Keratinocyte (primary cell): ENCODE measurements at regions not wholly inside any gene's neighbourhood (a gene's known extent, or its start where the extent isn't known, plus 50 kb on each side); places are given as distances from the start of the nearest gene placed in this dataset.

Experiments
- DNase-seq: peaks from one replicate; pipeline ENCODE4 v3.0.0-alpha.2; 2011; ENCODE audit warnings: low read depth, missing footprints, low spot score
- FAIRE-seq: peaks from 2 replicates; lab custom pipeline; 2011; peaks lifted over from hg19 to GRCh38; lab: Jason Lieb, UNC
- H2AFZ ChIP-seq: 2 replicates; pipeline ENCODE4 v1.6.0; 2012; ENCODE audit warnings: low read length, control low read depth, inconsistent platforms; ENCODE audit not compliant: control insufficient read depth
- H3K27ac ChIP-seq: 2 replicates; pipeline ENCODE4 v1.5.1; 2011; ENCODE audit warnings: low read length; ENCODE audit not compliant: control insufficient read depth, insufficient read depth
- H3K27me3 ChIP-seq: 3 replicates; pipeline ENCODE4 v1.6.0; 2011; ENCODE audit warnings: low read length; ENCODE audit not compliant: control insufficient read depth, insufficient read depth; ENCODE audit errors: extremely low read depth
- H3K36me3 ChIP-seq, 2 experiments: 2 replicates in 1 of 2; 3 replicates in 1 of 2; pipeline ENCODE4 v1.5.1; 2011; ENCODE audit warnings: low read length in 2 of 2, mild to moderate bottlenecking in 1 of 2; ENCODE audit not compliant: control insufficient read depth in 2 of 2, insufficient read depth in 2 of 2; ENCODE audit errors: extremely low read depth in 1 of 2
- H3K4me1 ChIP-seq: 3 replicates; pipeline ENCODE4 v1.5.1; 2011; ENCODE audit warnings: low read length; ENCODE audit not compliant: control insufficient read depth, insufficient read depth; ENCODE audit errors: extremely low read depth
- H3K4me2 ChIP-seq: 3 replicates; pipeline ENCODE4 v1.6.0; 2011; ENCODE audit warnings: low read depth, low read length; ENCODE audit not compliant: control insufficient read depth, insufficient read depth; ENCODE audit errors: extremely low read depth
- H3K4me3 ChIP-seq, 3 experiments: fragments of 200-600 bp in 1 of 3; sonication (generic) in 1 of 3; 2 replicates in 2 of 3; 3 replicates in 1 of 3; pipeline ENCODE4 v1.5.1; 2011 to 2016; ENCODE audit warnings: low read length in 3 of 3, mild to moderate bottlenecking in 3 of 3, control low read depth in 2 of 3, inconsistent platforms in 1 of 3, low read depth in 1 of 3, mixed read lengths in 1 of 3, mixed run types in 1 of 3, moderate library complexity in 1 of 3; ENCODE audit not compliant: control insufficient read depth in 2 of 3, insufficient read depth in 2 of 3; ENCODE audit errors: extremely low read depth in 1 of 3
- H3K79me2 ChIP-seq: 2 replicates; pipeline ENCODE4 v1.6.0; 2012; ENCODE audit warnings: low read length; ENCODE audit not compliant: control insufficient read depth, insufficient read depth
- H3K9ac ChIP-seq: 3 replicates; pipeline ENCODE4 v1.6.0; 2011; ENCODE audit warnings: low read length; ENCODE audit not compliant: control insufficient read depth, insufficient read depth; ENCODE audit errors: extremely low read depth
- H3K9me1 ChIP-seq: 3 replicates; pipeline ENCODE4 v1.6.0; 2011; ENCODE audit warnings: low read length; ENCODE audit not compliant: control insufficient read depth, insufficient read depth; ENCODE audit errors: extremely low read depth
- H3K9me3 ChIP-seq: 2 replicates; pipeline ENCODE4 v1.5.1; 2012; ENCODE audit warnings: low read depth, low read length; ENCODE audit not compliant: control insufficient read depth
- H4K20me1 ChIP-seq: 3 replicates; pipeline ENCODE4 v1.6.0; 2011; ENCODE audit warnings: low read length; ENCODE audit not compliant: control insufficient read depth, insufficient read depth; ENCODE audit errors: extremely low read depth
- EZH2 ChIP-seq: IDR thresholded peaks from one replicate; pipeline ENCODE4 v1.6.1; 2012; ENCODE audit warnings: inconsistent platforms, mild to moderate bottlenecking, low read length, moderate library complexity
- dilution Hi-C: fragments of 300-500 bp; cut with MboI; formaldehyde crosslinking; loops from one replicate; pipeline ENCODE4 v1.7.0; 2020; ENCODE audit warnings: low sequenced_read_pairs; ENCODE audit not compliant: extremely low pct_ligation_motif_present
- TF ChIP-seq, protein P1 (sequence below), 3 experiments: IDR thresholded peaks in 1 of 3; conservative IDR thresholded peaks in 1 of 3; optimal IDR thresholded peaks in 1 of 3; 2 replicates in 2 of 3; 3 replicates in 1 of 3; pipeline versions ENCODE3 to v1.5.1; 2011; ENCODE audit warnings: low read length in 3 of 3, mild to moderate bottlenecking in 3 of 3, moderate library complexity in 2 of 3, control low read depth in 1 of 3, inconsistent platforms in 1 of 3; ENCODE audit not compliant: insufficient read depth in 2 of 3; ENCODE audit errors: extremely low read depth in 1 of 3

- dilution Hi-C loops = no loop called here
- TF ChIP-seq EZH2 = no peak
- TF ChIP-seq, protein P1, sequence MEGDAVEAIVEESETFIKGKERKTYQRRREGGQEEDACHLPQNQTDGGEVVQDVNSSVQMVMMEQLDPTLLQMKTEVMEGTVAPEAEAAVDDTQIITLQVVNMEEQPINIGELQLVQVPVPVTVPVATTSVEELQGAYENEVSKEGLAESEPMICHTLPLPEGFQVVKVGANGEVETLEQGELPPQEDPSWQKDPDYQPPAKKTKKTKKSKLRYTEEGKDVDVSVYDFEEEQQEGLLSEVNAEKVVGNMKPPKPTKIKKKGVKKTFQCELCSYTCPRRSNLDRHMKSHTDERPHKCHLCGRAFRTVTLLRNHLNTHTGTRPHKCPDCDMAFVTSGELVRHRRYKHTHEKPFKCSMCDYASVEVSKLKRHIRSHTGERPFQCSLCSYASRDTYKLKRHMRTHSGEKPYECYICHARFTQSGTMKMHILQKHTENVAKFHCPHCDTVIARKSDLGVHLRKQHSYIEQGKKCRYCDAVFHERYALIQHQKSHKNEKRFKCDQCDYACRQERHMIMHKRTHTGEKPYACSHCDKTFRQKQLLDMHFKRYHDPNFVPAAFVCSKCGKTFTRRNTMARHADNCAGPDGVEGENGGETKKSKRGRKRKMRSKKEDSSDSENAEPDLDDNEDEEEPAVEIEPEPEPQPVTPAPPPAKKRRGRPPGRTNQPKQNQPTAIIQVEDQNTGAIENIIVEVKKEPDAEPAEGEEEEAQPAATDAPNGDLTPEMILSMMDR (optimal IDR thresholded peaks at IDR 0.05 in 1 of 3, IDR thresholded peaks at IDR 0.05 in 1 of 3, conservative IDR thresholded peaks at IDR 0.05 in 1 of 3; ENCODE audit: extremely low read depth in 1 of 3, insufficient read depth in 2 of 3, low read length in 3 of 3) = no peak
- DNase-seq = no peak
- Histone ChIP-seq H3K4me1 (no peaks in the 10 kb centered on the region), H2AFZ (no peak overlapping the region), H3K36me3 (no peaks in the 10 kb centered on the region), H3K79me2 (no peaks in the 10 kb centered on the region), H3K27me3 (no peaks in the 10 kb centered on the region), H3K4me3 (no peak overlapping the region), H4K20me1 (no peaks in the 10 kb centered on the region), H3K9me1 (no peaks in the 10 kb centered on the region), H3K9me3 (no peaks in the 10 kb centered on the region), H3K4me2 (no peak overlapping the region), H3K9ac (no peak overlapping the region), H3K27ac (no peak overlapping the region)
- FAIRE-seq = no peak
These were observed 209.7 kb downstream of the LACC1 start for GRCh38 chr13:44089452-44089851.

GRCh38 chr13:44092078-44092970 is 212.6 kb downstream of the LACC1 start:
- Histone ChIP-seq H2AFZ (no peak overlapping the region), H3K36me3 (no peaks in the 10 kb centered on the region), H3K4me1 (peaks cover 5% of the 10 kb centered on the region), H3K4me3 (no peak overlapping the region), H3K9ac (no peak overlapping the region), H3K4me2 (no peak overlapping the region), H3K9me3 (no peaks in the 10 kb centered on the region), H3K27me3 (no peaks in the 10 kb centered on the region), H4K20me1 (no peaks in the 10 kb centered on the region), H3K79me2 (no peaks in the 10 kb centered on the region), H3K27ac (no peak overlapping the region), H3K9me1 (no peaks in the 10 kb centered on the region)
- no peak for TF ChIP-seq EZH2
- dilution Hi-C loops = no loop called here
- DNase-seq = no peak
- FAIRE-seq = no peak
